SK-N-MC (cell line): ENCODE measurements at regions not wholly inside any gene's neighbourhood (a gene's known extent, or its start where the extent isn't known, plus 50 kb on each side); places are given as distances from the start of the nearest gene placed in this dataset.

ENCODE experiments used
- DNase-seq: peaks from one replicate; pipeline ENCODE4 v3.0.0-alpha.2; 2011; ENCODE audit warnings: low read depth, low spot score
- H3K27ac ChIP-seq: fragments of 200-600 bp; sonication (generic); 2 replicates; pipeline ENCODE4 v1.5.1; 2016; ENCODE audit warnings: mixed run types
- H3K36me3 ChIP-seq: fragments of 200-600 bp; sonication (generic); 2 replicates; pipeline ENCODE4 v1.6.1; 2017; ENCODE audit warnings: antibody characterized with exemption, low read length, mixed read lengths; ENCODE audit not compliant: insufficient read depth
- H3K4me3 ChIP-seq: fragments of 200-600 bp; sonication (generic); 2 replicates; pipeline ENCODE4 v1.5.1; 2016
- H3K9ac ChIP-seq: fragments of 200-600 bp; sonication (generic); 2 replicates; pipeline ENCODE4 v1.8.0; 2017; ENCODE audit warnings: mixed run types, mixed read lengths; ENCODE audit not compliant: insufficient read length
- H3K9me3 ChIP-seq: fragments of 200-600 bp; sonication (generic); 2 replicates; pipeline ENCODE4 v1.6.1; 2017; ENCODE audit warnings: low read depth, mild to moderate bottlenecking, antibody characterized with exemption, low read length, moderate library complexity, mixed read lengths
- EZH2 ChIP-seq: fragments of 200-600 bp; sonication (generic); IDR thresholded peaks from one replicate; pipeline ENCODE4 v1.6.1; 2017; ENCODE audit warnings: antibody characterized with exemption
- FOXP2 ChIP-seq: optimal IDR thresholded peaks from 2 replicates; pipeline ENCODE3; 2011; ENCODE audit warnings: mild to moderate bottlenecking, moderate library complexity; ENCODE audit not compliant: insufficient read depth; ENCODE audit errors: extremely low read length, control extremely low read depth
- POLR2AphosphoS5 ChIP-seq: IDR thresholded peaks from 2 replicates; pipeline ENCODE4 v1.6.1; 2012; ENCODE audit warnings: mild to moderate bottlenecking, low read depth, low read length, borderline replicate concordance

DNA sequence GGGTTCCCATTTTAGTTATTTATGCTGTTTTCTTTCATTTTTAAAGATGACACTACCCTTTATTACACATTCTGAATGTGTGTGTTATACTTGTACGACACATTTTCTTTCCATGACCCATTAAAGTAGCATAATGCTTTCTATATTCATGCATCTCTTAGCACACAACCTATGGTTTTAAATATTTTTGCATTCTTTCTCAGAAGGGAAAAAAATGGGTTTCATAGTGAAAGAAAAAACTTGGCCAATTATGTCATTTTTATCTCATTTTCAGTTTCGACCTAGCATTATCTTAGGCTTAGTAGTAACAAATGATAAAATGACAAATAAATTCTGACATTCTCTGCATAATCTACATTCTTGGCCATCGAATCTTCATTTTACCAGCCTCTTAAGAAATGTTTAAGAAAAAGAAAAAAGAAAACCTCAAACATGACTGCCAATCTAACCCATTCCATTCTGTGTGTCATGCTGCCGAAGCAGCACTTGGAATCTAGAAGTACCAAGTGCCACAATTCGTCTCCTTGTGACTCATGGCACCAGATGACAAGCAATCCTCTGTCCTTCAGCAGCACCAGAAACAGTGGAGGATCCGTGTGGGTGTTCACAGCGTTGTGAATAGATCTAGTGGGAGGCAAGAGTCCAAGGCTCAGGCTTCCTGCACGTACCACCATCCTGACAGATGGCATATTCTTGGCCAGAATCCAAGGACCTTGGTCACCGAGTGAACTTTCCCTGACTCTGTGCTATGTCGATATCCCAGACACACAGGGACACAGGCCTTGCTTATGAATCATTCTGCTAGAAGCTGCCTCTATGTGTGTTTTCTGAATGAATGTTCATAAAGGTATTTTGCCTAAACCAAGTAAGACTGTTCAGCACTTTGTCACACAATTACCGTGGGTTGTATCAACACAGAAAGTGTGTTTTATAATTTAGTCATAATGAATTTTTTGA, 502.7 kb downstream of the NR2F1-AS1 start:
- no peaks in the 10 kb centered on the region for H3K9me3 ChIP-seq
- H3K27ac ChIP-seq = no peak overlapping the region
- DNase-seq = no peak
- no peak for TF ChIP-seq POLR2AphosphoS5
- TF ChIP-seq EZH2 = no peak
- no peak for TF ChIP-seq FOXP2
- no peak overlapping the region for H3K9ac ChIP-seq
- H3K4me3 ChIP-seq = no peak overlapping the region
- H3K36me3 ChIP-seq = no peaks in the 10 kb centered on the region

GRCh38 chr5:93076566-93076965, 504.5 kb downstream of the NR2F1-AS1 start:
- Histone ChIP-seq H3K9me3 (no peaks in the 10 kb centered on the region), H3K4me3 (no peak overlapping the region), H3K27ac (no peak overlapping the region), H3K36me3 (no peaks in the 10 kb centered on the region), H3K9ac (no peak overlapping the region)
- TF ChIP-seq FOXP2 (no peak), EZH2 (no peak), POLR2AphosphoS5 (no peak)
- no peak for DNase-seq

DNA sequence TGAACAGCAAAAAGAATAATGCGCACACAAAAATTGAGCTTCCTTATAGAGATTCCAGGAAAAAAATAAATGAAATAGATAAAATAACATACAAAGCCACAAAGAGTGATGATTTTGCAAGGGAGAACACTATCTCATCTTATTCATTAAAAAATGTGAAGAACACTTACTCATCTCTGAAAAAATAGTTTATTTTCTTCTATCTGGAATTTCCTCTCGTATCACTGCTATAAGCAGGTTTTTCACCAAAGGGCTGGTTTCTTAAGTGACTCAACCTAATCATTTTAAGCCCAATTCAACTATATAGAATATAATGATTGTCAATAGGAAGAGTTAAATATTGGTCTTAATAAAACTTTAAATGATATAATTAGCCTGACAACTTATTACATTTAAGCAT, 504.9 kb downstream of the NR2F1-AS1 start:
- H3K9me3 ChIP-seq = no peaks in the 10 kb centered on the region
- DNase-seq = no peak
- TF ChIP-seq EZH2 (no peak), FOXP2 (no peak), POLR2AphosphoS5 (no peak)
- no peak overlapping the region for H3K27ac ChIP-seq
- H3K9ac ChIP-seq = no peak overlapping the region
- no peak overlapping the region for H3K4me3 ChIP-seq
- no peaks in the 10 kb centered on the region for H3K36me3 ChIP-seq

- DNase-seq = no peak
- H3K4me3 ChIP-seq = no peak overlapping the region
- no peaks in the 10 kb centered on the region for H3K9me3 ChIP-seq
- H3K27ac ChIP-seq = no peak overlapping the region
- H3K9ac ChIP-seq = no peak overlapping the region
- H3K36me3 ChIP-seq = no peaks in the 10 kb centered on the region
- TF ChIP-seq FOXP2 (no peak), EZH2 (no peak), POLR2AphosphoS5 (no peak)
Measured at GRCh38 chr5:93073547-93073946, 507.5 kb downstream of the NR2F1-AS1 start.

DNA sequence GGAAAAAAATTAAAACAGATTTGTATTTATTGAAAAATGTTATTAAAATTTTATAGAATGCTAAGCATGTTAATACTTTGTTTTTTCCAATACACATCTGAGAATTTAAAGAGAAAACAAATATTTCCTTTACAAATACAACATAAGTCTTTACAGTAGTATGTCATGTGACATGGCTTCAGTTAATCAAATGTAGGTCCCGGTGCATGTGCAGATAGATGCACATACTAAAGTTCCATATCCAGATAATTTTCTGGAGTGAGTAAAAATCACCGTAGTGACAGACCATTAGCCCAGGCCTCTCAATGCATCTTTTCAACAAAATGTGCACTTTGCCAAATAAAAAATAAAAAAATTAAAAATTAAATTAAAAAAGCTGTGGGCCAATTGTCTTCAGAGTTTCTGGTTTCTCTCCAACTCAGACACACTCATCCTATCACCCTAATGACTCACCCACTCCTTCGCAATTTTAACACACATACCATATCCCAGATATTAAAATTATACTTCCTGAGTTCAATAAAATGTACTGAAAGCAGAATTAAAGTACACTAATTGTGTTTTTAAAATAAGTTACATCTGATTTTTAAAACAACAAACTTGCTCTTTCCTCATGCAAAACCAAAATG, 508.1 kb downstream of the NR2F1-AS1 start:
- Histone ChIP-seq H3K36me3 (no peaks in the 10 kb centered on the region), H3K9ac (no peak overlapping the region), H3K9me3 (no peaks in the 10 kb centered on the region), H3K27ac (no peak overlapping the region), H3K4me3 (no peak overlapping the region)
- no peak for DNase-seq
- no peak for TF ChIP-seq FOXP2
- TF ChIP-seq POLR2AphosphoS5 = no peak
- TF ChIP-seq EZH2 = no peak

GRCh38 chr5:93071710-93072109, 509.3 kb downstream of the NR2F1-AS1 start:
- Histone ChIP-seq H3K9ac (no peak overlapping the region), H3K4me3 (no peak overlapping the region), H3K9me3 (no peaks in the 10 kb centered on the region), H3K36me3 (no peaks in the 10 kb centered on the region), H3K27ac (no peak overlapping the region)
- no peak for DNase-seq
- TF ChIP-seq FOXP2 (no peak), POLR2AphosphoS5 (no peak), EZH2 (no peak)

- no peak for DNase-seq
- H3K4me3 ChIP-seq = no peak overlapping the region
- H3K36me3 ChIP-seq = no peaks in the 10 kb centered on the region
- TF ChIP-seq FOXP2 (no peak), POLR2AphosphoS5 (no peak), EZH2 (no peak)
- no peak overlapping the region for H3K9ac ChIP-seq
- H3K9me3 ChIP-seq = no peaks in the 10 kb centered on the region
- no peak overlapping the region for H3K27ac ChIP-seq
Measured at GRCh38 chr5:93070938-93071337, 510.1 kb downstream of the NR2F1-AS1 start.

DNA sequence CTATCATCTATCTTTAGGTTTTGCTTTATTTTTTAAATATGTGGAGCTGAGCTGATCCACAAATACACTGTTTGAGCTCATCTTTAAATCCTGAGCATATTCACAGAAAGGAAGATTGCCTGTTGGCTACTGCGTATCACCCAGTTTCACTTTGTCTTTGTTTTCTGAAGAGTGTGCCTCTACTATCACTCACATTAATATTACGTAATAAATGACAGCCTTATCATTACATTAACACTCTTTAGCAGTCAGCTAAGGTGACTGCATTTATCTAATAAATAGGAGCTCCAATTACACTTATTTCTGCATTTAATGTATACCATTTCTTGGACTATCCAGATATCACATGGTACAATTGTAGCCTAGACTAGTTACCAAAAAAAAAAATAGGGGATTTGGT, 511.7 kb downstream of the NR2F1-AS1 start:
- no peak overlapping the region for H3K27ac ChIP-seq
- H3K4me3 ChIP-seq = no peak overlapping the region
- TF ChIP-seq FOXP2 (no peak), EZH2 (no peak), POLR2AphosphoS5 (no peak)
- no peak overlapping the region for H3K9ac ChIP-seq
- DNase-seq = no peak
- H3K36me3 ChIP-seq = no peaks in the 10 kb centered on the region
- no peaks in the 10 kb centered on the region for H3K9me3 ChIP-seq
